Esophagus muscularis mucosa (tissue), 4 donors: ENCODE measurements at regions not wholly inside any gene's neighbourhood (a gene's known extent, or its start where the extent isn't known, plus 50 kb on each side); places are given as distances from the start of the nearest gene placed in this dataset.

ENCODE experiments used
- DNase-seq: peaks from one replicate; pipeline ENCODE4 v3.0.0-alpha.2; 2017; ENCODE audit errors: extremely low spot score
- H3K27ac ChIP-seq, 4 donors: fragments of 200-600 bp; sonication (generic); replicated peaks in 1 of 4; 1 replicate in 3 of 4; 2 replicates in 1 of 4; pipeline ENCODE4 v1.5.1; 2016 to 2019; ENCODE audit warnings: mild to moderate bottlenecking in 1 of 4
- H3K27me3 ChIP-seq, 4 donors: fragments of 200-600 bp; sonication (generic); one replicate each; pipeline versions ENCODE4 v1.5.1 to v1.6.0; 2016 to 2019
- H3K36me3 ChIP-seq, 4 donors: fragments of 200-600 bp; sonication (generic); one replicate each; pipeline ENCODE4 v1.5.1; 2016 to 2019
- H3K4me1 ChIP-seq, 4 donors: fragments of 200-600 bp; sonication (generic); one replicate each; pipeline ENCODE4 v1.5.1; 2016 to 2019
- H3K4me3 ChIP-seq, 4 donors: fragments of 200-600 bp; sonication (generic); 1 replicate in 2 of 4; 2 replicates in 2 of 4; pipeline ENCODE4 v1.5.1; 2016 to 2019; ENCODE audit warnings: mild to moderate bottlenecking in 4 of 4, moderate library complexity in 1 of 4
- H3K9me3 ChIP-seq, 4 donors: fragments of 200-600 bp; sonication (generic); 1 replicate in 3 of 4; 2 replicates in 1 of 4; pipeline ENCODE4 v1.5.1; 2016 to 2019
- EP300 ChIP-seq: sonication (generic); formaldehyde crosslinking; IDR thresholded peaks from one replicate; pipeline ENCODE4 v1.6.1; 2017; ENCODE audit warnings: antibody characterized with exemption
- POLR2A ChIP-seq: fragments of 450-650 bp; IDR thresholded peaks from one replicate; pipeline ENCODE4 v1.6.1; 2017; ENCODE audit warnings: antibody characterized with exemption, moderate library complexity, mild to moderate bottlenecking, low read depth
- POLR2AphosphoS5 ChIP-seq, 2 donors: sonication (generic); formaldehyde crosslinking; IDR thresholded peaks; one replicate each; pipeline ENCODE4 v1.6.1; 2017; ENCODE audit warnings: antibody characterized with exemption in 2 of 2
- WGBS: methylation state at CpG from one replicate; pipeline ENCODE4 v1.1.5; 2018; 5-methylcytosine and 5-hydroxymethylcytosine counted together
- intact Hi-C: fragments of 100-400 bp; cut with DNase I; formaldehyde crosslinking; loops from one replicate; pipeline ENCODE4 v1.15.1; 2023
- TF ChIP-seq, protein P1 (sequence below), 3 experiments: fragments of 200-600 bp in 2 of 3; fragments of 450-650 bp in 1 of 3; sonication (generic) in 2 of 3; IDR thresholded peaks; one replicate each; pipeline ENCODE4 v1.5.1; 2017 to 2019; ENCODE audit warnings: antibody characterized with exemption in 3 of 3, mild to moderate bottlenecking in 2 of 3, moderate library complexity in 1 of 3

GRCh38 chr6:235763-236360 lies 56.4 kb upstream of the DUSP22 start:
- no peak for DNase-seq

DNA sequence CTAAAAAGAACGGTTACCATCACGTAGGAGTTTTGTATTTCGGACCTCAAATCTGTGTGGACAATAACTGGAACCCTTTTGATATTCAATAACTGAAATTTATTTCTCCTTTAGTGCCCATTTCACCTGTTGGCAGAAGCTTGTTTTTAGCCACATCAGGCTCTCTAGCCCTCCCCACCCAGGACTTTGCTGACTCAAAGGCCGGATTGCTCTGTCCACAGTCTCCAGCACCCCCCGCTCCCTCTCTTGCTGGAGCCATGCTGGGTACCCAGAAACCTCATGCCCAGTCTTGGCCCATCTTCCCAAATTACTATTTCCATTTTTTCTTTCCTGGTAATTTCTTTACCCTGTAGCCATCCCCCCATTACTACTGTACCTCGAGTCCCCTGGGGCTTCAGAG lies 55.8 kb upstream of the DUSP22 start:
- TF ChIP-seq, protein P1, sequence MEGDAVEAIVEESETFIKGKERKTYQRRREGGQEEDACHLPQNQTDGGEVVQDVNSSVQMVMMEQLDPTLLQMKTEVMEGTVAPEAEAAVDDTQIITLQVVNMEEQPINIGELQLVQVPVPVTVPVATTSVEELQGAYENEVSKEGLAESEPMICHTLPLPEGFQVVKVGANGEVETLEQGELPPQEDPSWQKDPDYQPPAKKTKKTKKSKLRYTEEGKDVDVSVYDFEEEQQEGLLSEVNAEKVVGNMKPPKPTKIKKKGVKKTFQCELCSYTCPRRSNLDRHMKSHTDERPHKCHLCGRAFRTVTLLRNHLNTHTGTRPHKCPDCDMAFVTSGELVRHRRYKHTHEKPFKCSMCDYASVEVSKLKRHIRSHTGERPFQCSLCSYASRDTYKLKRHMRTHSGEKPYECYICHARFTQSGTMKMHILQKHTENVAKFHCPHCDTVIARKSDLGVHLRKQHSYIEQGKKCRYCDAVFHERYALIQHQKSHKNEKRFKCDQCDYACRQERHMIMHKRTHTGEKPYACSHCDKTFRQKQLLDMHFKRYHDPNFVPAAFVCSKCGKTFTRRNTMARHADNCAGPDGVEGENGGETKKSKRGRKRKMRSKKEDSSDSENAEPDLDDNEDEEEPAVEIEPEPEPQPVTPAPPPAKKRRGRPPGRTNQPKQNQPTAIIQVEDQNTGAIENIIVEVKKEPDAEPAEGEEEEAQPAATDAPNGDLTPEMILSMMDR (IDR thresholded peaks at IDR 0.05) = no peak
- TF ChIP-seq EP300 = no peak
- TF ChIP-seq POLR2AphosphoS5 (IDR thresholded peaks at IDR 0.05) = no peak
- no peak for TF ChIP-seq POLR2A
- Histone ChIP-seq H3K4me1 (peaks cover 0 to 16% (median 15%) of the 10 kb centered on the region in 4 donors), H3K4me3 (peak overlapping the region in 3 of 4 donors; percentile 42 to 52 (median 43)), H3K27me3 (peaks cover 0 to 7% (median 0%) of the 10 kb centered on the region in 4 donors), H3K9me3 (no peaks in the 10 kb centered on the region), H3K36me3 (no peaks in the 10 kb centered on the region), H3K27ac (peak overlapping the region; percentile 61 to 77 (median 68))
- intact Hi-C loops = no loop called here
- 80% methylated on average over 6 of the region's 6 CpGs for WGBS
- DNase-seq = no peak

More at GRCh38 chr6:235763-236360, 56.4 kb upstream of the DUSP22 start:
- no peak for TF ChIP-seq POLR2A
- TF ChIP-seq EP300 = no peak
- TF ChIP-seq POLR2AphosphoS5 (IDR thresholded peaks at IDR 0.05) = no peak
- TF ChIP-seq, protein P1 (IDR thresholded peaks at IDR 0.05) = no peak
- Histone ChIP-seq H3K9me3 (no peaks in the 10 kb centered on the region), H3K27ac (peak overlapping the region; percentile 61 to 77 (median 68)), H3K27me3 (peaks cover 0 to under 1% (median 0%) of the 10 kb centered on the region in 4 donors), H3K36me3 (no peaks in the 10 kb centered on the region), H3K4me1 (peaks cover 0 to 16% (median 15%) of the 10 kb centered on the region in 4 donors), H3K4me3 (peak overlapping the region; percentile 41 to 52 (median 42))
- WGBS = 4% methylated on average over 2 of the region's 2 CpGs
- intact Hi-C loops = no loop called here

DNA sequence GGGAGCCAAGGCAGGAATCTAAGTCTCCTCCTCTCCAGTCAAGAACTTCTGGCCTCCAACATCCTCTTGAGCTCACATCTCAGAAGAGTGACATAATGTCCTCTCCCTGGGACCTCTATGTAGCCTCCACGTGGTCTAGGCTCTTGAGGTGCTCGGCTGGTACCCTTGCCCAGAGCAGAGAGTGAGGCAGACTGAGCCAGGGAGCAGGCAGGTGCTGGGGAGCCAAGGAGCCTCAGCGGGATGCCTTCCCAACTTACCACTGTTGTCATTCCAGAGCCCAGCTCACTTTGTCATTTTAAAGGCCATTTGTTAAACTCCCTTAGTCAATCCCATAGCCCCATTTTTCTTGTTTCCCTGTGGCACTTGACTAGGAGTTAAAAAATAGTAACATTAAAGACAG lies 52.1 kb upstream of the DUSP22 start:
- intact Hi-C loops = no loop called here
- Histone ChIP-seq H3K36me3 (no peaks in the 10 kb centered on the region), H3K27ac (no peak overlapping the region), H3K9me3 (peaks cover 0 to 7% (median 6%) of the 10 kb centered on the region in 4 donors), H3K27me3 (peaks cover 0 to 7% (median 0%) of the 10 kb centered on the region in 4 donors), H3K4me1 (peaks cover 0 to 16% (median 15%) of the 10 kb centered on the region in 4 donors), H3K4me3 (no peak overlapping the region)
- 68% methylated on average over 3 of the region's 3 CpGs for WGBS
- DNase-seq = no peak
- TF ChIP-seq, protein P1 (IDR thresholded peaks at IDR 0.05) = no peak
- TF ChIP-seq POLR2A (no peak), EP300 (no peak)

- peaks cover 0 to 7% (median 0%) of the 10 kb centered on the region in 4 donors for H3K27me3 ChIP-seq
- intact Hi-C loops = no loop called here
Measured at GRCh38 chr6:241336-241865, 50.9 kb upstream of the DUSP22 start.

More at GRCh38 chr6:241336-241865, 50.9 kb upstream of the DUSP22 start:
- 48% methylated on average over 5 of the region's 5 CpGs for WGBS
- Histone ChIP-seq H3K9me3 (peaks cover 0 to 7% (median 6%) of the 10 kb centered on the region in 4 donors), H3K27ac (no peak overlapping the region), H3K4me1 (peaks cover 0 to 5% (median 3%) of the 10 kb centered on the region in 4 donors), H3K36me3 (no peaks in the 10 kb centered on the region), H3K4me3 (no peak overlapping the region)
- TF ChIP-seq, protein P1 (IDR thresholded peaks at IDR 0.05) = no peak
- TF ChIP-seq POLR2AphosphoS5 (IDR thresholded peaks at IDR 0.05) (no peak), EP300 (no peak), POLR2A (no peak)
- DNase-seq = no peak
